ENCODE measurements at regions not wholly inside any gene's neighbourhood (a gene's known extent, or its start where the extent isn't known, plus 50 kb on each side); places are given as distances from the start of the nearest gene placed in this dataset.

DNA sequence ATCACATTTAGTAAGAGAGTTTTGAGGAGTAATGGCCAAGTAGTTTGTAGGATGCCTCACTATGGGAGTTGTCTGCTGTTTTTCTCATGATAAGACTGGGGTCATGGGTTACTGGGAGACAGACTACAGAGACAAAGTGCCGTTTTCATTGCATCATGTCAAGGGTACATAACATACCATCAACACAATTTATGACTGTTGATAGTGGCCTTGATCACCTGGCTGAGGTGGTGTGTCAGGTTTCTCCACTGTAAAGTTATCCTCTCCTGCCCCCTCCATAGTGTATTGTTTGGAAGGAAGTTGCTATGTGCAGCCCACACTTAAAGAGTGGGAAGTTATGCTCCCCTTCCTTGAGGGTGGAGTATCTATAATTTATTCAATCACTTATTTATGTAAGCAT lies 263.5 kb upstream of the POU3F1 start (continued):
- TF ChIP-seq STAT5B (CRISPR knock-in tag; IDR thresholded peaks at IDR 0.05) (no peak), ZKSCAN3 (CRISPR knock-in tag; IDR thresholded peaks at IDR 0.05) (no peak), NR2C1 (IDR thresholded peaks at IDR 0.05) (peak; percentile 92), NR2C1 (tag; IDR thresholded peaks at IDR 0.05) (peak; percentile 96), SAP30 (IDR thresholded peaks at IDR 0.05; ENCODE audit: borderline replicate concordance, insufficient read depth, low read depth, low read length, poor library complexity, severe bottlenecking) (no peak), NR3C1 (CRISPR knock-in tag; IDR thresholded peaks at IDR 0.05) (no peak), TCF3 (CRISPR knock-in tag; IDR thresholded peaks at IDR 0.05) (peak; percentile 84), YY1 (IDR thresholded peaks at IDR 0.05; ENCODE audit: borderline replicate concordance in 1 of 3, control insufficient read depth in 1 of 3, extremely low read depth in 1 of 3, insufficient read depth in 3 of 3, insufficient read length in 1 of 3, insufficient replicate concordance in 2 of 3, low read depth in 1 of 3, low read length in 2 of 3) (no peak), U2AF1 (optimal IDR thresholded peaks at IDR 0.05; ENCODE audit: low read depth, low read length) (no peak), ZNF121 (CRISPR knock-in tag; conservative IDR thresholded peaks at IDR 0.05) (no peak), TGIF2 (CRISPR knock-in tag; IDR thresholded peaks at IDR 0.05) (no peak), ZNF764 (CRISPR knock-in tag; IDR thresholded peaks at IDR 0.05; ENCODE audit: low read depth) (no peak), ZFP1 (CRISPR knock-in tag; IDR thresholded peaks at IDR 0.05) (no peak), FOXP1 (CRISPR knock-in tag; IDR thresholded peaks at IDR 0.05) (no peak), KAT7 (CRISPR knock-in tag; IDR thresholded peaks at IDR 0.05; ENCODE audit: borderline replicate concordance) (no peak), POU5F1 (IDR thresholded peaks at IDR 0.05; ENCODE audit: borderline replicate concordance, low read depth, low read length, partially characterized antibody) (no peak), SPI1 (IDR thresholded peaks at IDR 0.05; ENCODE audit: borderline replicate concordance, low read depth, low read length) (no peak), HIVEP1 (CRISPR knock-in tag; IDR thresholded peaks at IDR 0.05) (no peak), KDM5B (IDR thresholded peaks at IDR 0.05; ENCODE audit: insufficient replicate concordance, low read depth, low read length) (no peak)
- TF ChIP-seq, protein P1, sequence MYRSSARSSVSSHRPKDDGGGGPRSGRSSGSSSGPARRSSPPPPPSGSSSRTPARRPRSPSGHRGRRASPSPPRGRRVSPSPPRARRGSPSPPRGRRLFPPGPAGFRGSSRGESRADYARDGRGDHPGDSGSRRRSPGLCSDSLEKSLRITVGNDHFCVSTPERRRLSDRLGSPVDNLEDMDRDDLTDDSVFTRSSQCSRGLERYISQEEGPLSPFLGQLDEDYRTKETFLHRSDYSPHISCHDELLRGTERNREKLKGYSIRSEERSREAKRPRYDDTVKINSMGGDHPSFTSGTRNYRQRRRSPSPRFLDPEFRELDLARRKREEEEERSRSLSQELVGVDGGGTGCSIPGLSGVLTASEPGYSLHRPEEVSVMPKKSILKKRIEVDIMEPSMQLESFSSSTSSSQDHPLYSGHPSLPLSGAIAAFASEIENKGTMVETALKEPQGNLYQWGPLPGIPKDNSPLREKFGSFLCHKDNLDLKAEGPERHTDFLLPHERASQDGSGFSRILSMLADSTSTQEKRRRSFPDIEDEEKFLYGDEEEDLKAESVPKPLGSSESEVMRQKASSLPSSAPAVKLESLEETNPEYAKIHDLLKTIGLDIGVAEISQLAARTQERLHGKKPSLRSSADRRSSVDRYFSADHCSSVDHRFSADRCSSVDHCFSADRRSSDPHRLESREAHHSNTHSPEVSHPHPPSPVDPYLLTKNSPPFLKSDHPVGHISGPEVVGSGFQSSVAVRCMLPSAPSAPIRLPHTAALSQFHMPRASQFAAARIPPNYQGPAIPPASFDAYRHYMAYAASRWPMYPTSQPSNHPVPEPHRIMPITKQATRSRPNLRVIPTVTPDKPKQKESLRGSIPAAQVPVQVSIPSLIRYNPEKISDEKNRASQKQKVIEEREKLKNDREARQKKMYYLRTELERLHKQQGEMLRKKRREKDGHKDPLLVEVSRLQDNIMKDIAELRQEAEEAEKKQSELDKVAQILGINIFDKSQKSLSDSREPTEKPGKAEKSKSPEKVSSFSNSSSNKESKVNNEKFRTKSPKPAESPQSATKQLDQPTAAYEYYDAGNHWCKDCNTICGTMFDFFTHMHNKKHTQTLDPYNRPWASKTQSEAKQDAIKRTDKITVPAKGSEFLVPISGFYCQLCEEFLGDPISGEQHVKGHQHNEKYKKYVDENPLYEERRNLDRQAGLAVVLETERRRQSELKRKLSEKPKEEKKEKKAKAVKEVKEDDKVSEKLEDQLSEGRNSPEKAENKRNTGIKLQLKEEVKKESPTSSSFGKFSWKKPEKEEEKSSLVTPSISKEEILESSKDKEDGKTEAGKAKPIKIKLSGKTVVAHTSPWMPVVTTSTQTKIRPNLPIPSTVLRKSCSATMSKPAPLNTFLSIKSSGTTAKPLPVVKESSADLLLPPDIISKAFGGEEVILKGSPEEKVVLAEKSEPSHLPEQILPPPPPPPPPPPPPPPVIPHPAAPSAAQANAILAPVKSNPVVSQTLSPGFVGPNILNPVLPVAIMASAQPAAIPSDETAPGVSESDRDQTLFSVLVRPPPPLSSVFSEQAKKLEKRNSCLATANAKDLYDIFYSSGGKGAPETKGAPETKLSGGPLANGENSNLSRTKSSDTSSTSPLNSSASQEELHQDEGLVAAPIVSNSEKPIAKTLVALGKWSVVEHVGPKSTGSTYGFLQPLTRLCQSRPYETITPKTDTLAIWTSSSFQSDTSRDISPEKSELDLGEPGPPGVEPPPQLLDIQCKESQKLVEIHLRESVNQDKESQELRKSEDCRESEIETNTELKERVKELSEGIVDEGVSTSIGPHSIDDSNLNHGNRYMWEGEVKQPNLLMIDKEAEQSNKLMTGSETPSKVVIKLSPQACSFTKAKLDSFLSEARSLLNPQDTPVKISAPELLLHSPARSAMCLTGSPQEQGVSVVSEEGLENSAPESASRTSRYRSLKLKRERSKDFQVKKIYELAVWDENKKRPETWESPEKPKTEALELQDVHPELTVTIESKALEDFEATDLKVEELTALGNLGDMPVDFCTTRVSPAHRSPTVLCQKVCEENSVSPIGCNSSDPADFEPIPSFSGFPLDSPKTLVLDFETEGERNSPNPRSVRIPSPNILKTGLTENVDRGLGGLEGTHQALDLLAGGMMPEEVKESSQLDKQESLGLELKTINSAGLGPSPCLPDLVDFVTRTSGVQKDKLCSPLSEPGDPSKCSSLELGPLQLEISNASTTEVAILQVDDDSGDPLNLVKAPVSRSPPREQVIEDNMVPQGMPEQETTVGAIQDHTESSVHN (IDR thresholded peaks at IDR 0.05; ENCODE audit: borderline replicate concordance in 1 of 2, low read depth in 1 of 2) = no peak
- TF ChIP-seq, protein P2, sequence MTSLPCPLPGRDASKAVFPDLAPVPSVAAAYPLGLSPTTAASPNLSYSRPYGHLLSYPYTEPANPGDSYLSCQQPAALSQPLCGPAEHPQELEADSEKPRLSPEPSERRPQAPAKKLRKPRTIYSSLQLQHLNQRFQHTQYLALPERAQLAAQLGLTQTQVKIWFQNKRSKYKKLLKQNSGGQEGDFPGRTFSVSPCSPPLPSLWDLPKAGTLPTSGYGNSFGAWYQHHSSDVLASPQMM (CRISPR knock-in tag; IDR thresholded peaks at IDR 0.05) = no peak

All from K562 (cell line).